ENCODE measurements at regions not wholly inside any gene's neighbourhood (a gene's known extent, or its start where the extent isn't known, plus 50 kb on each side); places are given as distances from the start of the nearest gene placed in this dataset.

DNA sequence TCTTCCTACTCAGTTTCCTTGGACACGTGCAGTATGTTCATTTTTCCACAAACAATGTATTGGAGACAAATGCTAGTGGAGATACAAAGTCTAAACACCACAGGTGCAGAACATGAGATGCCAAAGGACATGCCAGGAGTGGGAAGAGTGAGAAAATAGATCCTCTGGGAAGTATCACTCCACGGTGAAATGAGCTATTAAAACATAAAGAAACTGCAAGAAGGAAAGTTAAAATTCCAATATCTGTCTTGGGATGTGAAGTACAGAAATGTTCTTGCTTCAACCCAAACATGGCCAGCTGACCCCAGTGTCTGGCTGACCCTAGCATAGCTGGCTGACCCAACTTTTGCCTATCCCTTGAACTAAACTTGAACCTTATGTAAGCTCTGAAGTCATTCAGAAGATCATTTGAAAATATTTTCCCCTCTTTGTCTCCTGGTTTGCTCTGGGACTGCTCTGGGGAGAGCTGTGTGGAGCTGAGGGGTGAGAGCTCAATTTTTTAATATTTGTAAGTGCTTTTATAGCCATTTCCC, 59.5 kb downstream of the FZD1 start:
- DNase-seq = no peak

DNA sequence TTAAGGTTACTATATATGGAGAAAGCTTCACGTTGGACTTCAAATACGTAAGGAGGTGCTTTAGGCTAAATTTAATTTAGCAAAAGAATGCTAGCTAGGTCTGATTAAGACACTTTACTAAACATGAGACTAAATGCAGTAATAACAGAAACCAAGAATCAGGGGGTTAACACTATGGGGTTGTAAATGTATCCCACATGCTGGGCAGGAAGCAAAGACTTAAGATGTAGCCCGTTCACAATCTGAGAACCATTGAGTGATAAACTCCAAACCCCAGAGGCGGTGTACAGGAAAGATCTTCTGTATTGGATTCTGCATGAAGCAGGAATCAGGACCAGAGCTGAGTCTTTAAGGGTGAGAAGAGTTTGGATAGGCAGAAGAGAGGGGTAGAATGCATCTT, 60.4 kb downstream of the FZD1 start:
- no peak for DNase-seq

DNA sequence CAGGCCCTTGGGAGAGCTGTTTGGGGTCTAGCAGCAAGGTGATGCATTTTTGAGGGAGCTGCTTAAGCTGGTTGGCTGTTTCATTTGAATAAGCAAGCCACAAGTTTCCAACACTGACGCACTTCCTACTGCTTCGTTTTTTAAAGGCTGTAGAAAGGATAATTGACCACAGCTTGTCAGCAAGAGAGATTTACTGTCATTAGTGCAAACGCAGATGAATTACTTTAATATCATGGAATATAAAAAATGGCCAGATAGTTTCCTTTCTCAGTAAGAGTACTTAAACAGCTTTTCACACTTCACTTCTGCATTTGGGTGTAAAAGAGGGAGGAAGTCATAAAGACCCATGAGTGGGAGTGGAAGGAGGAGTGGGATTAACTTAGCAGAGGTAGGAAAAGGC, 61.5 kb downstream of the FZD1 start:
- peak; percentile 73 for DNase-seq

DNA sequence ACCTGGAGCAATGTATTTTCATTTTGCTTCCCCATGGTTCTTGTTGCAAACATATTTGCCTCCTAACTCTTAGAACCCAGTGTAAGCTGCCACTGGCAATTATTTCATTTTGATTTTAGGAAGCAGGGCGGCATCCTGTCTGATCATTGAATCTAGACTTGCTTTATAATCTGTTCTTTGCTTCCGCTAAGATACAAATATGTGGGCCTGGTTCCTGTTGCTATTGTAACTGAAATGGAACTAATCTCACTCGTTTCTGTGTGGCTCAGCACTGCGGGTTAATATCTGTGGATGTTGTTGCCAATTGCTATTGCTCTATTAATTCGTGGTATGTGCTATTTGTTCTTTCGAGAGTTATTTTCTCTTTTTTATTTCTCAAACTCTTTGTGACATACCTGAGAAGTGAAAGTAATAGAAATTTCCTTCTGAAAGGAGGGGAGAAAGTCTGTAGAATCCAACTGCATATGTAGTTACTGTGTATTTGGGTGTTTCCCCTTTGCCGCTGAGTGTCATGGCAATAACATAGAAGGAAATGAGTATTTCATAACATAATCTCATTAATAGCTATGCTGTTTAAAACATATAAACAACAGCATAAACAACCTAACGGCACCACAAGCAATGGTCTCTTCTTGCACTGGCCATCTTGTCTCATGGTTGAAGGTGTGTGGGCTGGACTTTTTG, 62.4 kb downstream of the FZD1 start:
- no peak for DNase-seq

DNA sequence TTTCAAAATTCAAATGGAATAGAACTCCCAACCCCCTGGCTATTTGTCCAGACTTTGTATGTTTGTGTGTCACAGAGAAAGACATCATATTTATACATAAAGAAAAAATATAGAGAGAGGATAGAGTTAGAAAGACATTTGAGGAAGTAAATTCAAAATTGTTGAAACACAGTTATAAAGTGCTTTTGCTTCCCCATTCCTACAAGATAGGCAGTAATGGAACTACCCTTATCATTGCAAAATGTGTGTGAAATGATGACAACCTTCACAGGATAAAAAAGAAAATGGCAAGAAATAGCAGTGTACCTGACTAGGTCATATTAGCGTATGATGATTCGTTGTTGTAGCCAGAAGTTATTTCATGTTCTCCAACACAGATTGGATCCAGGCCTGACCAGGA, 63.1 kb downstream of the FZD1 start:
- DNase-seq = peak; percentile 77

DNA sequence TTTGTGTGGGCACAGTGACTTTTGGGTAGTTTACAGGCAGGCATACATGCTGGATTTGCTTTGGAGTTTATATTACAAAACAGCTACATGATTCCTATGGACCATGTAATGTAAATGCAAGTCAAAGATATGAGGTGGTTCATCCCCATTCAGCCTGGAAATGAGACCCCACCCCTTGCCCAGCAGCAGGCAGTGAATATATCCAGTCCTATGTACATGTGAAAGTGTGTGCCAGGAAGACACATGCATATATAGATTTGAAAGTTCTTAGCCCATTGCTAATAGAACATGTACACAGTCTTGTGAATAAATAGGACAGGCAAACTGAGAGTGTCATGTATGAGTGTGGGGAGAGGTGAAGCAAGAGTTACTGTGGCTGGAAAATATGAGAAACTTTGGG, 65.3 kb downstream of the FZD1 start:
- DNase-seq = no peak

DNA sequence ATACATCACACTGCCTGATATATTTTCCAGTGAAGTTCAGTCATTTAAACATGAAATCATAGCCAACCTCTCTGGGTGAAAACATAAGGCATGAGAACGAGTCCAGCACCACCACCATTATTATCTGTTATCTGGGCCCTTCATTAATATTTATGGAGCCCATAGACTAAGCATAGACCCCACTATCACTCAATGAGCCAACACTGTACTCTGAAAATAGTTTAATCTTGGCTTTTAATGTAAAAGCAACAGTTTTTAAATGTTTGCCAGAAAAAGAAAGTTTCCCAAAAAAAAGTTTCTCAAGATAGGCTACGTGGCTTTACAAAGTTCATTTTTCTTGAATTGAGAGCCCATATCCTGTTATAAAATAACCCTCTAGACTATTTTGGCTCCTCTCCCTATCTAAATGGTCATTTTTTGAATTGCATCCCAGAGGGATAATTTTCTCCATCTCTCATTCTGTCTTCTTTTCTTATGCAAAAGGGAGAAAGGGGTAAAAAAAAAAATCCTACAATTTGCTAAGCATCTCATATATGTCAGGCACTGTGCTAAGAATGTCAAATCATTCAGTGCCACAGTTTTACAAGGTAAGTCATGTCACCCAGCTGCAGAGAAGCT, 66.1 kb downstream of the FZD1 start:
- DNase-seq = no peak

DNA sequence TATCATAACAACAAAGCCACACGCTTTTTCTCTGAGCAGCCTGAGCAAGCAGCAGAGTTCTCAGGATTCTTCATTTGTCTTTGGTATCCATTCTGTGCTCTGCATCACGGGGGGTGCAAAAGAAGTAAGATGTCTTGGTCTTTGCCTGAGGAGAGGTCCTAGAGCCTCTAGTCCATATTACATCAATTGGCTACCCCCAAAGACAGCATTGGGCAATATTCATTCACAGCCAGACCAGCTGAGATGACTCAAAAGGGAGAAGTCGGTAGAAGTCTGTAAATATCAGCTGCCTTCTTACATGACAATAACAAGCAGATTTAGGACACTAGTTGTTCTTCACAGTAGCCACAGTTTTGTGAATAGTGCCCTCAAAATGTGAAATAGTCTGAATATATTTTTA, 66.6 kb downstream of the FZD1 start:
- DNase-seq = no peak

DNA sequence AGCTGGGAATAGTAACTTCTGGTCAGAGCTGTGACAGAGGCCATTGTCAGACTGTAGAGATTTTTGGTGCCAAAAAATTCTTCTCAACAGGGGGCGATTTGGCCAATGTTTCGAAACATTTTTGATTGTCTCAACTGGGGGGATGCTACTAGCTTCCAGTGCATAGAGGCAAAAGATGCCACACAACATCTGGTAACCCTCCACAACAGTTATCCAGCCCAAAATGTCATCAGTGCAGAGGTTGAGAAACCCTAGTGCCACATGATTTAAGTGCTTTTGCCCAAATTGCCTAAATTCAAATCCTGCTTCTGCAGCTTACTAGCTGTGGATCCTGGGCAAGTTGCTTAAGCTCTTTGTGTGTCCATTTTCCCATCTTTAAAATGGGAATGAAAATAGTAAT, 71.9 kb downstream of the FZD1 start:
- no peak for DNase-seq

DNA sequence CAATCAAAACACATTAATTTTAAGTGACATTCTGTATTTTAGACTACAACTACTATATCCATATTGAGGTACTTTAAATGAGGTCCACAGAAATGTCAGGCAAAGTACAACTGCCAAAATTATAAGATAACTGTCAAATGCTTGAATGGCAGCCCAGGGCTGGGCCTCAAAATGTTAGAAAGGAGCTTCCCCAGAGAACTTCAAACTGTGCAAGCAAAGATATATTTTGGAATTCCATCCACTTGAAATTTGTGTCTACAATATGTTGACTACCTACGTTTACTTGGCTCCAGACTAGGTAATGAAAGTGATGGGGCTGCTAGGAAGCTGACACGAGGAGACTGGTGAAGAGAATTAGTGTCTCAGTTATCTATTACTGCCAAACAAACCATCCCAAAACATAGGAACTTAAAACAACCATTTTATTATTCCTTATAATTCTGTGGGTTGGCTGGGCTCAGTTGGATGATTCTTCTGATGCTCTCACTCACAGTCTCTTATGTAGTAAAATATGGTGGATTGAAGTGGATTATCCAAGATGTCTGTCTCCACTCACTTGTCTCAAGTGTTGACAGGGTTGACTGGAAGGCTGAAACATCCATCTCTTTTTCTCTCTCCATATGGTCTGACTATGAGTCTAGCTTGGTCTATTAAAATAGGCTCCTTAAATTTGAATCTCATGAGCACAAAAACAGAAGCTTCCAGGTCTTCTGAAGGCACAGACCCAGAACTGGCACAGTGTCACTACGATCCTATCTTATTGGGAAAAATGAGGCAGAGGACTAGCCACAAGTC, 74.2 kb downstream of the FZD1 start:
- DNase-seq = no peak

DNA sequence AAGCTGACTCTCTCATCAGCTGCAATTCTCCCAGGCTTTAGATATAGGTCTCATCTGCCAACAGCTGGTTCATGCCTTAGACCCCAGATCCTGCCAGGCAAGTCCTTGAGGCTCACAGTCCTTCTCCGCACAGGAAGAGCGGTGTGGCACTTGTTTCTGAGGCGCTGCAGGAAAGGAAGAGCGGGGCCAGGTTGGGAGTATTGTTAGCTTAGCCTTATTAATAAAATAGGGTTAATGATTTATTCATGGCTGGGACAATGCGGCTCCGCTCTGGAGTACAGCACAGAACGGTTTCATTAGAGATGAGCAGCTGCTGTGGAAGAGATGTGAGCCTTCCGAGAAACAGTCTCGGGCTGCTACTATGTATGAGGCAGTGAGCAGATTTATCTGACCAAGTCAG, 78.1 kb downstream of the FZD1 start:
- DNase-seq = no peak

DNA sequence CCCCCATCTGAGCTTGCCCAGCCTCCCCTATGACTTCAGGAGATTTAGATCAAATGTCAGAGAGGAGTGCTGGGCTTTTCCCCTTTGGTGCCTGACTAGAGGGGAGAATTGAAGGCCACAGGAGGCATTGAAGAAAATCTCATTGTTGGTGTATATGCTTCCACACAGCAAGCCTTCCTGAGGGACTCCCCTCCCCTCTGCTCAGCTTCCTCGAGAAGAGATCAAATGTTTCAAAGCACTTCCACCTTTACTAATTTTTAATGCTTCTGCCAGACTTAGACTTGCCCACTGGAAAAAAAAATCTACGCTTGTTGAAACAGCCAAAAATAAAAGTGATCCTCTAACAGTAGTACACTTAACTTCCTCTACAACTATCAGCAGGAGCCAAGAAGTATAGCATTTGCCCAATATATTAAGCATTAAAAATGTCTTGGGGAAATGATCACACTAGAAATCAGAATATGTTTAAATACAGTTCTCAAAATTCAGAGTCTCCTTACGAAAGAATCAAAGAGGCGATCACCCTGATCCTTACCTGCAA, 79.3 kb downstream of the FZD1 start:
- DNase-seq = no peak

DNA sequence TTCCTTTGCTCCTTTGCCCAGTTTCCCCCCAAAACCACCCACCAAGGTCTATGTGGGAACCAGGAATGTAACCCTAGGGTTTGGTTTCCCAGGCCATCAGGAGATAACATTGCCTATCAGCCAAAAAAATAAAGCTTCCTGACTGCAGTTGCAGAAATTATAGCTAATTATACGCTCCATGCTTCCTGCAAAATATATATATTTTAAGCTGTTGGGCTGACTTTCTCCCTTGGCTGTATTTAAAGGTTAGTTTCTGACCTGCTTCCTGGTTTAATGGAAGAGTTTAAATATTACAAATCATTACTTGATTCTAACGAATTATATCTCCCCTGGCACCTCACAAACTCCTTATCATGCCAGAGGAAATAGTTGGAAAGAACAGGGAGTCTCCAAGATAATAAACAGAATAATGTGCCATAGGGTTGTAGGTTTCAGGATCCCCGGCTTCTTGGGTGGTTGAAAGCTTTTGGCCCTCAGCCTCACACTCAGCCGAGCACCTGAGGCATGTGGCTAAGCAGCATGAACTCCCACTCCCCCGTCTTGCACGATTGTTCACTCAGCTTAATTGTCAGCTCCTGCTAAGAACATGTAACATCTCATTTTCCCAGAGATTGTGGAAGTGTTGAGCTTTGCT, 79.9 kb downstream of the FZD1 start:
- DNase-seq = no peak

DNA sequence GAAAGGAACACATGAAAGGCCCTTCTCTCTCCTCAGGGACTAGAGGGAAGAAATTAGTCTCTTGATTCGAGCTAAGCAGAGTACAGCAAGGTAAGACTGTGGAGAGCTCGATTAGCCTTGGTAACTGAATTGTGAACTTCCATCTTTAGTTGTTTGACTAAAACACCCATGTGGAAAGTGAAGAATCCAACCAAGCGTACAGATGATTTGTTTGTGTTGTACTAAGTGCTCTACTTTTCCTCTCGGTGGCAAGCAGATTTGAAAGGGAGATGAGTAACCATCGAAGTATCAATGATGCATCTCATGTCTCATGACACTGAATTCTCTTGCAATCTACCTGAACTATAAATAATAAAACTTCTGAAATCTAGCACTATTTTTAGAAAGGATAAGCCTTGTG, 80.7 kb downstream of the FZD1 start:
- DNase-seq = no peak

DNA sequence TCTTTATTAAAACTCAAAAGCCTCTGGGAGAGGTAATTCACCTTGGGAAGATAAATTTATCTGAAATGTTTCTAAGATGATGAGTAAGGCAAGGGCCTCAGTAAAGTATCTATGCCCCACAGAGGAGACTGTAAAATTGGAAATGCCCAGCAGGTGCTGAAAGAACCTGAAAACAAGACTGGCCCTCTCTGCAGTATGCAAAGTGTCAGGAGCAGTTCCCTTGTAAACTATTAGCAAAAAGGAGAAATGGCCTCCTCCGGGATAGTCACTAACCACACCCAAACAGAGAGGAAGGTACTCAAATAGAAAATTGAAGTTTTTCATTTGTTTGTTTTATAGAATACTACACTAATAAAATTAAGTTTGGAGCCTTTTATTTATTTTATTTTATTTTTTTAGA, 81.2 kb downstream of the FZD1 start:
- no peak for DNase-seq

DNA sequence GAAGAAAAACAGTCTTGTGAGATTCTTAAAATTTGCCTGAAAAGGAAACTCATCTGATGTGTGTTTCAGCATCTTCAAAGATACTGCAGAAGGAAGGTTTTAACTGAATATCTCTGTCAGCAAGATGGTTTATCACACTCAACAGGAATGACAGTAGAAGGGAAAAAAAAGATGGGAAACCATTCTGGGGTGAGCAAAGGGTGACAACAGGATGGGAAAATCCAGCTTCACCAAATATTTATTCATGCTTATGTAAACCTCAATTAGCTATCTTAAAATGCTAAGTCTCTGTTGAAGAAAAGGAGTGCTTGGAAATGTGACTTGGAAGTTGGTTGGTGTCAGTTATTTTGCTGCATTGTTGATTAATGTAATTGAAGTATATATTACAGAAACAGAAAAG, 82.2 kb downstream of the FZD1 start:
- no peak for DNase-seq

DNA sequence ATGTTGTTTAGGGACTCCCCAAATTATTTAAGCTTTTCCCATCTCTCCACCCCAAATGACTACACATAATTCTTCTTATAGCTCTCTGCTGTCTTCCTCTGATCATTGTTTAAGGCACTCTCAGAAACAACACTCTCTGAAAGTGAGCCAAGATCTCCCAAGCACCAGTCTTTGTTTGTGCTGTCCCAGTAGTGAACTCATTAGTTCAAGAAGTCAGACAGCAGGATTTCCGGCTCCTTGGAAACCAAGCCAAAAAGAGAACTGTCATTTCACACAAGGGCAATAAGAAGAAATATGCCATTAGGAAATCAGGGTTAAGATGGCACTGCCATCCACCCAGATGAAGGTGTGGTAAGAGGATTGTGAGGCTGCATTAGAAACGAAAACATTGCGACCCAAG, 83.1 kb downstream of the FZD1 start:
- DNase-seq = no peak

DNA sequence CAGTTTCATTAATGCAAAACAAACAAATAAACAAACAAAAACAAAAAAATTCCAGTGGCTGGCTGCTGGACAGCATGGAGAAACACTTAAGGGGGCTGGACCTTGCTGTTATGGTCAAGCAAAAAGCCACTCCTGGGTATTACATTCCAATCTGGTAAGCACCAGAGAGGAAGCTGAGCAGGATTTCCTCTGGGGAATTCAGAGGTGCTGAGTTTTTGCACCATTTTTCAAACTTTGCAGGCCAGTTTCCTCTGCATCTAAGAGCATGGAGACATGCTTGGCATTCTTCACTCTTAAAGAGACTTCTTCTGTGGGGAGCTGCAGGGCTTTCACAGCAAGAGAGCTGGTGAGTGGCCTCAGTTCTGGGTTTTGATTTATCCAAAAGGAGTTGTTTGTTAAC, 84.5 kb downstream of the FZD1 start:
- no peak for DNase-seq

DNA sequence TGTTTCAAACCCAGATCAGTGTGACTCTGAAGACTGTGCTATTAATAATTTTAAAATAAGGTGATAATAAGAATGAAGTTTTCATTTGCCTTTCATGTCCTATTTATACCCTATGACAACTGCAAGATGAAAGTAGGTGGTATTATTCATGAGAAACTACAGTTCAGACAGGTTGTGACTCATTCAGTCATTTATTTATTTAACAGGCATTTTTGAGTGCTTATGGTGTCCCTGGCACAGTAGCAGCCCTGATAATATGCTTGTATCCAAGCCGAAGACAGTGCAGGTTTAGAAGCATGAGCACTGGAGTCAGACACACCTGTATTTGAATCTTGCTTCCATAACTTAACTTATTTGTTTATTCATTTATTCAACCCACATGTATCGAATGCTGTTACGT, 87.1 kb downstream of the FZD1 start:
- DNase-seq = no peak

DNA sequence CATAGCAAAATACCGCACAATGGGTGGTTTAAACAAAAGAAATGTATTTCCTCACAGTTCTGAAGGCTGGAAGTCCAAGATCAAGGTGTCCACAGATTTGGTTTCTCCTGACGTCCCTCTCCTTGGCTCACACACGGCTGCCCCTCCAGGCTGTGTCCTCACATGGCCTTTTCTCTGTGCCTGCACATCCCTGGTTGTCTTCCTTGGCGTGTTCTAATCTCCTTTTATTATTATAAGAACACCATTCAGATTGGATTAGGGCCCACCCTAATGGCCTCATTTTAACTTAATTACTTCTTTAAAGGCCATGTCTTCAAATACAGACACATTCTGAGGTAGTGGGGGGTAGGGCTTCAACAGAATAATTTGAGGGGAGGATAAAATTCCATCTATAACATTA, 87.9 kb downstream of the FZD1 start:
- no peak for DNase-seq

DNA sequence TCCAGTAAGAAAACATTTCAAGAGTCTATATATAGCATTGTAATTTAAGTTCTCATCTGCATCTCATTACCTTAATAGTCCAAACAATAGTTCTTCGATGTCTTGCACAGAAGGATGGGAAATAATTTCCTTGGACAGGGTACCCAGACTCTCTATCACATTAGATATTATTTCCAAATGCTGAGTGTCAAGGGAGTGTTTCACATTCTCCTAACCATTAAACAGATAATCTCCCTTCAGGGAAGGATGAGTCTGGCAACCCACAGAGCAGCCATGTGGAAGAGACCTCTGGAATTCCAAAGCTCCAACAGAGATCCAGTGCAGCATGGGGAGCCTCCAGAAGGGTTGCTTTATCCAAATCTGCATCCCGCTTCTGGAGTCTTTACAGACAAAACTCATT, 89.6 kb downstream of the FZD1 start:
- DNase-seq = no peak

DNA sequence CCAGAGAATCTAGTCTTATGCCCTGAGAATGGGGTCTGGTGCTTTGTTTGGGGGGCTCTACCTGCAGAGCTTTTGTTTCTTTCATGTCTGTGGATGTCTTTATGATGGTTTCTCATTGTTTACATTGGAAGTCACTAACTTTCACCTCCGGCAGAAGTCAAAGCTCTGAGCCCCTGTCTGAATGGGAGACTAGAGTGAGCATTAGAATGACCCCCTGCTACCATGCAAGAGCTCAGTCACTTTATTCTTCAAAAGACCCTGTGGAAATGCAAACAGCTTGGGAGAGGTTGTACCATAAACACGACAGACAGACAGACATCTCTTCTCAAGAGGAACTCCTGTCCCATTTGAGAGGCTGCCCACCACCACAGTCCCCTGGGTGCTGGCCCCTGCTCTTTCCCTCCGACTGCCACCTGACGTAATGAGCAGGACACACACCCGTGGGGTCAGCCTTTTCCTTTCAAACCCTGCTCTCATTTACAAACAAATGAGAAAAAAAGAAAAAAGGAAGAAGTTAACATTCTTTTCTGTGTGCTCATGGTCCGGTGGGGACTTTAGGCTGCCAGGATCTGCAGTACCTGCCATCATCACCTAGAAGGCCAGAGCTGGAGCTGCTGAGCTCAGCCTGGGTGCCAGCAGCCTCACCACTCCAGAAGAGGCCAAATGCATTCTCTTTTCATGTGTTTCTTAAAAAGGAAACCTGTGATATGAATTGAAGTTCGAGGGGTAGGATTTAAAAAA, 91.6 kb downstream of the FZD1 start:
- DNase-seq = no peak

DNA sequence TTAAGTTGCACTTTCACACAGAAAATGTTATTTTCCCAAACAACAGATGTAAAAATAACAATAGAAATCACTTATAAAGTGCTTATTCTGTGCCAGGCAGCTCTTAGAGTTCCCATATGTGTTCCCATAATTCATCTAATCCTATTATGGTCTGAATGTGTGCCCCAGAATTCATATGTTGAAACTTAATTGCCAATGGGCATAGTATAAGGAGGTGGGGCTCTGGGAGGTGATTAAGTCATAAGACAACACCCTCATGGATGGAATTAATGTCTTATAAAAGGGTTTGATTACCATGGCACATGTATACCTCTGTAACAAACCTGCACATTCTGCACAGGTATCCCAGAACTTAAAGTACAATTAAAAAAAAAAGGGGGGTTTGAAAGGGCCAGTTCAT, 92.7 kb downstream of the FZD1 start:
- DNase-seq = no peak
